Transverse colon (tissue), 4 donors: ENCODE measurements at regions not wholly inside any gene's neighbourhood (a gene's known extent, or its start where the extent isn't known, plus 50 kb on each side); places are given as distances from the start of the nearest gene placed in this dataset.

Experiments
- DNase-seq: peaks from one replicate; pipeline ENCODE4 v3.0.0-alpha.2; 2019
- H3K27ac ChIP-seq, 4 donors: fragments of 200-600 bp; sonication (generic); 2 replicates each; pipeline ENCODE4 v1.5.1; 2016 to 2018; ENCODE audit warnings: inconsistent platforms in 4 of 4
- H3K27me3 ChIP-seq: fragments of 200-600 bp; sonication (generic); 2 replicates; pipeline ENCODE4 v1.5.1; 2017; ENCODE audit warnings: inconsistent platforms
- H3K36me3 ChIP-seq, 4 donors: fragments of 200-600 bp; sonication (generic); 2 replicates each; pipeline ENCODE4 v1.5.1; 2017 to 2019; ENCODE audit warnings: inconsistent platforms in 4 of 4
- H3K4me1 ChIP-seq, 4 donors: fragments of 200-600 bp; sonication (generic); 2 replicates each; pipeline ENCODE4 v1.5.1; 2017 to 2020; ENCODE audit warnings: inconsistent platforms in 4 of 4
- H3K4me3 ChIP-seq, 4 donors: fragments of 200-600 bp; sonication (generic); 1 replicate in 1 of 4; 2 replicates in 3 of 4; pipeline versions ENCODE4 v1.5.1 to v1.6.1; 2017 to 2019; ENCODE audit warnings: inconsistent platforms in 4 of 4
- H3K9me3 ChIP-seq, 2 donors: fragments of 200-600 bp; sonication (generic); 2 replicates each; pipeline ENCODE4 v1.5.1; 2017 to 2019; ENCODE audit warnings: inconsistent platforms in 2 of 2
- CTCF ChIP-seq, 5 experiments: fragments of 200-600 bp in 3 of 5; fragments of 450-650 bp in 2 of 5; sonication (generic) in 3 of 5; IDR thresholded peaks; 1 replicate in 2 of 5; 2 replicates in 3 of 5; pipeline ENCODE4 v1.5.1; 2016 to 2017; ENCODE audit warnings: antibody characterized with exemption in 5 of 5, inconsistent platforms in 3 of 5, mild to moderate bottlenecking in 2 of 5, moderate library complexity in 1 of 5
- EP300 ChIP-seq: sonication (generic); formaldehyde crosslinking; IDR thresholded peaks from one replicate; pipeline ENCODE4 v1.6.1; 2017; ENCODE audit warnings: antibody characterized with exemption, low read depth
- POLR2A ChIP-seq: fragments of 450-650 bp; IDR thresholded peaks from one replicate; pipeline ENCODE4 v1.6.1; 2016; ENCODE audit warnings: antibody characterized with exemption, mild to moderate bottlenecking, moderate library complexity
- POLR2AphosphoS5 ChIP-seq, 3 donors: sonication (generic); formaldehyde crosslinking; IDR thresholded peaks; one replicate each; pipeline ENCODE4 v1.6.1; 2016; ENCODE audit warnings: antibody characterized with exemption in 3 of 3
- WGBS, 2 donors: methylation state at CpG; one replicate each; pipeline ENCODE4 v1.1.5; 2018; ENCODE audit warnings: low coverage in 1 of 2; 5-methylcytosine and 5-hydroxymethylcytosine counted together
- in situ Hi-C, 4 donors: fragments of 200-750 bp; cut with MboI; loops; one replicate each; pipeline versions ENCODE4 v1.15.0 to v1.15.1; 2017; ENCODE audit warnings: low sequenced_read_pairs in 3 of 4, low pct_ligation_motif_present in 1 of 4, low pct_unique_long_range_greater_than_20kb in 1 of 4
- intact Hi-C: fragments of 100-400 bp; cut with DNase I; formaldehyde crosslinking; loops from one replicate; pipeline ENCODE4 v1.15.1; 2023; ENCODE audit warnings: low total_unique reads

DNA sequence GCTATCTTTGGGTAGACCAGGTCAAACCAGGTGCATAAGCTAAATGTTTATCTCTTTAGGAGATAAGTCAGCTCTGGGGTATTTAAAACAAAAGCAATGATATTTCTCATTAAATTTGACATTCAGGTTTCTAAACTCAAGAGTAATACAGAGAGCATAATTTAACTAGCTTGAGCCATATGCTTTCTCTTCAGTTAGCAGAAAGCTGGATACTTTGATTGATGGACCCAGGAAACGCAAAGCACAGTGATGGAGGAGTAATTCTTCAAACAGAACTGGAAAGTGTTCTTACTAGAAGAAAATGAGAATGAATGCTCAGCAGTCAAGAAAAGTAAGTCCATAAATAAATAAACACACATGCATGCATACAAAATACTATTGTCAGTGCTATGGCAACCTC is 885.7 kb upstream of the RAG2 start:
- H3K36me3 ChIP-seq: no peaks in the 10 kb centered on the region
- in situ Hi-C loops: no loop called here
- DNase-seq: no peak
- H3K4me3 ChIP-seq: no peak overlapping the region
- H3K27me3 ChIP-seq: no peaks in the 10 kb centered on the region
- TF ChIP-seq EP300 (no peak), CTCF (IDR thresholded peaks at IDR 0.05) (no peak), POLR2A (no peak), POLR2AphosphoS5 (IDR thresholded peaks at IDR 0.05) (no peak)
- intact Hi-C loops: no loop called here
- H3K4me1 ChIP-seq: no peaks in the 10 kb centered on the region
- no peaks in the 10 kb centered on the region for H3K9me3 ChIP-seq
- WGBS, 2 donors: 78 to 79% methylated on average over 1 of the region's 1 CpG
- no peak overlapping the region for H3K27ac ChIP-seq

DNA sequence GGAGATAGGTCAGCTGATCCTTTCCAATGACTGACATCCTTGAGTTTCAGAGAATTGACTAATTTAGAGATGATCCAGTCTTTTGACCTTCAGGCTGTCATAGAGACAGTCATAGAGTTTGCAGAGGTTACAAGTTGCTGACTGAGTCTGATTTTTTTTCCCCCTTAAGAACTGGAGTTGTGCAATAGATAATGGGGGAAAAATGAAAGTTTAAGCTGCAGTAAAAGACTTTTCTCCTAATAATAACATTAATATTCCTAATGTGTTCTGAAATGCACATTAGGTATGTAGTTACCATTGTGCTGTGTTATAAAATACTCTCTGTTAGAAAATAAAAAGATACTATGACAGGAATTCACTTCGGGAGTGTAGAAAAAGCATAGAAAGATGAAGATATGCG is 876.9 kb upstream of the RAG2 start:
- Histone ChIP-seq H3K27me3 (no peaks in the 10 kb centered on the region), H3K4me3 (no peak overlapping the region), H3K27ac (no peak overlapping the region), H3K4me1 (no peaks in the 10 kb centered on the region), H3K36me3 (no peaks in the 10 kb centered on the region), H3K9me3 (peaks cover 0 to 3% of the 10 kb centered on the region in 2 donors)
- 68 to 78% methylated on average over 2 of the region's 2 CpGs for WGBS, 2 donors
- no peak for DNase-seq
- TF ChIP-seq EP300 (no peak), POLR2AphosphoS5 (IDR thresholded peaks at IDR 0.05) (no peak), POLR2A (no peak), CTCF (IDR thresholded peaks at IDR 0.05) (no peak)
- in situ Hi-C loops (no loop called here), intact Hi-C loops (no loop called here)

GRCh38 chr11:37468344-37468743 is 870.3 kb upstream of the RAG2 start:
- no peak for DNase-seq
- 78 to 80% methylated on average over 4 of the region's 4 CpGs for WGBS, 2 donors
- Histone ChIP-seq H3K4me1 (no peaks in the 10 kb centered on the region), H3K4me3 (no peak overlapping the region), H3K36me3 (no peaks in the 10 kb centered on the region), H3K27ac (no peak overlapping the region), H3K27me3 (no peaks in the 10 kb centered on the region), H3K9me3 (no peaks in the 10 kb centered on the region)
- in situ Hi-C loops (no loop called here), intact Hi-C loops (loop anchor here (5.0 to 10.0 kb wide), 2 partner anchors 219 to 1204 kb away; no protein-coding TSS in a partner anchor)
- TF ChIP-seq EP300: no peak
- no peak for TF ChIP-seq CTCF (IDR thresholded peaks at IDR 0.05)
- no peak for TF ChIP-seq POLR2AphosphoS5 (IDR thresholded peaks at IDR 0.05)
- TF ChIP-seq POLR2A: no peak

GRCh38 chr11:37465221-37465620 is 867.2 kb upstream of the RAG2 start:
- intact Hi-C loops (loop anchor here (5.0 to 10.0 kb wide), 2 partner anchors 222 to 1200 kb away; no protein-coding TSS in a partner anchor), in situ Hi-C loops (no loop called here)
- Histone ChIP-seq H3K36me3 (no peaks in the 10 kb centered on the region), H3K27me3 (no peaks in the 10 kb centered on the region), H3K27ac (no peak overlapping the region), H3K9me3 (no peaks in the 10 kb centered on the region), H3K4me3 (no peak overlapping the region), H3K4me1 (no peaks in the 10 kb centered on the region)
- no peak for DNase-seq
- no peak for TF ChIP-seq EP300
- no peak for TF ChIP-seq POLR2A
- TF ChIP-seq POLR2AphosphoS5 (IDR thresholded peaks at IDR 0.05): no peak
- no peak for TF ChIP-seq CTCF (IDR thresholded peaks at IDR 0.05)
